ENCODE measurements at regions not wholly inside any gene's neighbourhood (a gene's known extent, or its start where the extent isn't known, plus 50 kb on each side); places are given as distances from the start of the nearest gene placed in this dataset.

DNA sequence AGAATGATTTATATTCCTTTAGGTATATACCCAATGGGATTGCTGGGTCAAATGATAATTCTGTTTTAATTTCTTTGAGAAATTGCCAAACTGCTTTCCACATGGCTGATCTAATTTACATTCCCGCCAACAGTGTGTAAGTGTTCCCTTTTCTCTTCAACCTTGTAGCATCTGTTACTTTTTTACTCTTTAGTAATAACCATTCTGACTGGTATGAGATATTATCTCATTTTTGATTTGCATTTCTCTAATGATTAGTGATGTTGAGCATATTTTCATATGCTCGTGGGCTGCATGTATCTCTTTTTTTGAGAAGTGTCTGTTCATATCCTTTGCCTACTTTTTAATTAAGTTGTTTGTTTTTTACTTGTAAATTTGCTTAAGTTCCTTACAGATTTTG, 1264.2 kb downstream of the OTOL1 start:
- Histone ChIP-seq H3K36me3 (ENCODE audit: control insufficient read depth in 4 of 4, insufficient read depth in 4 of 4, low read length in 4 of 4) (no peaks in the 10 kb centered on the region), H3K27ac (ENCODE audit: low read depth in 1 of 2, low read length in 1 of 2) (no peak overlapping the region), H3K9me3 (ENCODE audit: control insufficient read depth in 4 of 4, insufficient read depth in 3 of 4, low read length in 3 of 4) (peaks cover 0 to 3% (median 0%) of the 10 kb centered on the region in 4 donors), H3K4me3 (no peak overlapping the region), H3K27me3 (ENCODE audit: control insufficient read depth in 3 of 3, insufficient read depth in 3 of 3, low read length in 2 of 3) (no peaks in the 10 kb centered on the region), H3K4me1 (ENCODE audit: control insufficient read depth in 5 of 5, insufficient read depth in 5 of 5, low read length in 5 of 5) (no peaks in the 10 kb centered on the region), H3K9ac (ENCODE audit: insufficient read depth in 1 of 2, low read length in 2 of 2) (no peak overlapping the region)
- ATAC-seq (ENCODE audit: insufficient read depth, low FRiP score): no peak
- DNase-seq: no peak
- TF ChIP-seq, protein P1, sequence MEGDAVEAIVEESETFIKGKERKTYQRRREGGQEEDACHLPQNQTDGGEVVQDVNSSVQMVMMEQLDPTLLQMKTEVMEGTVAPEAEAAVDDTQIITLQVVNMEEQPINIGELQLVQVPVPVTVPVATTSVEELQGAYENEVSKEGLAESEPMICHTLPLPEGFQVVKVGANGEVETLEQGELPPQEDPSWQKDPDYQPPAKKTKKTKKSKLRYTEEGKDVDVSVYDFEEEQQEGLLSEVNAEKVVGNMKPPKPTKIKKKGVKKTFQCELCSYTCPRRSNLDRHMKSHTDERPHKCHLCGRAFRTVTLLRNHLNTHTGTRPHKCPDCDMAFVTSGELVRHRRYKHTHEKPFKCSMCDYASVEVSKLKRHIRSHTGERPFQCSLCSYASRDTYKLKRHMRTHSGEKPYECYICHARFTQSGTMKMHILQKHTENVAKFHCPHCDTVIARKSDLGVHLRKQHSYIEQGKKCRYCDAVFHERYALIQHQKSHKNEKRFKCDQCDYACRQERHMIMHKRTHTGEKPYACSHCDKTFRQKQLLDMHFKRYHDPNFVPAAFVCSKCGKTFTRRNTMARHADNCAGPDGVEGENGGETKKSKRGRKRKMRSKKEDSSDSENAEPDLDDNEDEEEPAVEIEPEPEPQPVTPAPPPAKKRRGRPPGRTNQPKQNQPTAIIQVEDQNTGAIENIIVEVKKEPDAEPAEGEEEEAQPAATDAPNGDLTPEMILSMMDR (IDR thresholded peaks at IDR 0.05; ENCODE audit: control extremely low read depth, extremely low read depth): no peak
- 76 to 86% methylated on average over 2 of the region's 2 CpGs for WGBS, 2 donors

DNA sequence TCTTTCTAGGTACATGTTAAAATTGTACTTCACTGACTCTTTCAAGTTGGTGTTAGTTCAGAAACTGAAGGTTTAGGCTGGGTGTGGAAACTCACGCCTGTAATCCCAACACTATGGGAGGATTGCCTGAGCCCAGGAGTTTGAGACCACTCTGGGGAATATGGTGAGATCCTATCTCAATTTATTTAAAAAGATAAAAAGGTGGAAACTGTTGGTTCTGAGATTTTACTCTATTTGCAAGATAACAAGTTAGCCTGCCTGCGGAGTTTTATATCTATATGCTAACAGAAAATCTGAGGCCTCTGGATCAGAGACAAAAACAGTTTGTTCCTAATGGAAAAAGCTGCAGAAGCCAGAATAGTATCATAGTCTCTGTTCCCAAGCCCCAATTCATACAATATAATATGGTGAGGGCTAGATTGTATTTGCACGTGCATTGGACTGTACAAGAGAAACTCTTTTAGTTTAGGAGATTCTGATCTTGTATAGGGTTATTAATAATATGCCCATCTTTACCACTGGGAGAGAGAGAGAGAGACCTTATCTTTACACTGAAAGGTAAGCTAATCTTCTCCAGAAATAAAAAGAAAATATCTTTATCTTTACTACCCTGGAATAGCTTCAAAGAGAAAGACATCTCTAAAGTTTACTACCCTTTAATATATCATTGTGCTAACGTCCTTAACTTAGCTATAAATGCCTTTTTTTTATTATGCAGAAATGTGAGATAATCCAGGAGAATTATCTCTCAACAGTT, 1267.6 kb downstream of the OTOL1 start:
- no peak overlapping the region for H3K4me3 ChIP-seq
- DNase-seq (no peak), ATAC-seq (ENCODE audit: insufficient read depth, low FRiP score) (no peak)
- no peaks in the 10 kb centered on the region for H3K4me1 ChIP-seq (ENCODE audit: control insufficient read depth in 5 of 5, insufficient read depth in 5 of 5, low read length in 5 of 5)
- H3K9ac ChIP-seq (ENCODE audit: insufficient read depth in 1 of 2, low read length in 2 of 2): no peak overlapping the region
- H3K27me3 ChIP-seq (ENCODE audit: control insufficient read depth in 3 of 3, insufficient read depth in 3 of 3, low read length in 2 of 3): no peaks in the 10 kb centered on the region
- peaks cover 0 to 5% (median 0%) of the 10 kb centered on the region in 4 donors for H3K9me3 ChIP-seq (ENCODE audit: control insufficient read depth in 4 of 4, insufficient read depth in 3 of 4, low read length in 3 of 4)
- TF ChIP-seq, protein P1 (IDR thresholded peaks at IDR 0.05; ENCODE audit: control extremely low read depth, extremely low read depth): no peak
- H3K36me3 ChIP-seq (ENCODE audit: control insufficient read depth in 4 of 4, insufficient read depth in 4 of 4, low read length in 4 of 4): no peaks in the 10 kb centered on the region
- no peak overlapping the region for H3K27ac ChIP-seq (ENCODE audit: low read depth in 1 of 2, low read length in 1 of 2)
- WGBS, 2 donors: 70 to 76% methylated on average over 4 of the region's 4 CpGs

DNA sequence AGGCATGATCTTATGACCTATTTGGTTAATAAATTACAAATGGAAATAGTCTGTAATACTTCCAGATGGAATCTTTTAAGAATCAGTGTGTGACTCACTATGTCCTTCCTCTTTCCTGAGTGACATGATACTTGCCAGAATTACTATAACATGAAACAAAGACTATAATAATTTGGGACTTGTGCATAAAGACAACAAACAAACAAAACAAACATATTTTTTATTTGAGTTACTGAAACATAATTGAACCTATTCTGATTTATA, 1268.1 kb downstream of the OTOL1 start:
- TF ChIP-seq, protein P1 (IDR thresholded peaks at IDR 0.05; ENCODE audit: control extremely low read depth, extremely low read depth): no peak
- no peak overlapping the region for H3K9ac ChIP-seq (ENCODE audit: insufficient read depth in 1 of 2, low read length in 2 of 2)
- ATAC-seq (ENCODE audit: insufficient read depth, low FRiP score): no peak

DNA sequence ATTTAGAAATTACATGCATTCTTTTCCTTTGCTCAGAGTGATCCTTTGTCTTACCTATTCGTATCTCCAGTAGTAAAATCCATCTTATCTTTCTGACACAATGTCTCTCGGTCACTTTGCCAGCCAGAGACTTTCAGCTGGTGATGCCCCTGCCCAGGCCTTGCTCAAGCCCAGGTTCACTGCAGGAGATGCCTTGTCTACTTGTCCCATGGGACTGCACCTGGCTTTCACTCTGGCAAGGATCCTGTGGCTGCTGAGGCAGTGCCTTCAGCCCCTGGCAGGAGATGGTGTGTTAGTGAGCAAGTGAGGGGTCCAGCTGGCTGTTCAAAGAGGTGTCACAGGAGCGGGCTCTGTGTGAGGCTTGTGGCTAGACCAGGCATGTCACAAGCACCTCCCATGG, 1268.9 kb downstream of the OTOL1 start:
- no peak overlapping the region for H3K9ac ChIP-seq (ENCODE audit: insufficient read depth in 1 of 2, low read length in 2 of 2)
- peaks cover 0 to 5% (median 0%) of the 10 kb centered on the region in 4 donors for H3K9me3 ChIP-seq (ENCODE audit: control insufficient read depth in 4 of 4, insufficient read depth in 3 of 4, low read length in 3 of 4)
- no peaks in the 10 kb centered on the region for H3K27me3 ChIP-seq (ENCODE audit: control insufficient read depth in 3 of 3, insufficient read depth in 3 of 3, low read length in 2 of 3)
- ATAC-seq (ENCODE audit: insufficient read depth, low FRiP score): no peak
- no peak overlapping the region for H3K4me3 ChIP-seq
- WGBS, 2 donors: 78 to 93% methylated on average over 3 of the region's 3 CpGs
- no peak overlapping the region for H3K27ac ChIP-seq (ENCODE audit: low read depth in 1 of 2, low read length in 1 of 2)
- H3K36me3 ChIP-seq (ENCODE audit: control insufficient read depth in 4 of 4, insufficient read depth in 4 of 4, low read length in 4 of 4): no peaks in the 10 kb centered on the region
- DNase-seq: no peak
- TF ChIP-seq, protein P1 (IDR thresholded peaks at IDR 0.05; ENCODE audit: control extremely low read depth, extremely low read depth): no peak
- H3K4me1 ChIP-seq (ENCODE audit: control insufficient read depth in 5 of 5, insufficient read depth in 5 of 5, low read length in 5 of 5): no peaks in the 10 kb centered on the region

More for the DNA sequence above, 1268.1 kb downstream of the OTOL1 start:
- Histone ChIP-seq H3K27ac (ENCODE audit: low read depth in 1 of 2, low read length in 1 of 2) (no peak overlapping the region), H3K27me3 (ENCODE audit: control insufficient read depth in 3 of 3, insufficient read depth in 3 of 3, low read length in 2 of 3) (no peaks in the 10 kb centered on the region), H3K9me3 (ENCODE audit: control insufficient read depth in 4 of 4, insufficient read depth in 3 of 4, low read length in 3 of 4) (peaks cover 0 to 5% (median 0%) of the 10 kb centered on the region in 4 donors), H3K4me3 (no peak overlapping the region), H3K4me1 (ENCODE audit: control insufficient read depth in 5 of 5, insufficient read depth in 5 of 5, low read length in 5 of 5) (no peaks in the 10 kb centered on the region), H3K36me3 (ENCODE audit: control insufficient read depth in 4 of 4, insufficient read depth in 4 of 4, low read length in 4 of 4) (no peaks in the 10 kb centered on the region)
- DNase-seq: no peak
